DLD1 (cell line): ENCODE measurements at regions not wholly inside any gene's neighbourhood (a gene's known extent, or its start where the extent isn't known, plus 50 kb on each side); places are given as distances from the start of the nearest gene placed in this dataset.

Experiments
- in situ Hi-C: cut with HindIII; loops from 2 replicates; pipeline ENCODE4 v1.10.0; 2017; ENCODE audit warnings: low sequenced_read_pairs

DNA sequence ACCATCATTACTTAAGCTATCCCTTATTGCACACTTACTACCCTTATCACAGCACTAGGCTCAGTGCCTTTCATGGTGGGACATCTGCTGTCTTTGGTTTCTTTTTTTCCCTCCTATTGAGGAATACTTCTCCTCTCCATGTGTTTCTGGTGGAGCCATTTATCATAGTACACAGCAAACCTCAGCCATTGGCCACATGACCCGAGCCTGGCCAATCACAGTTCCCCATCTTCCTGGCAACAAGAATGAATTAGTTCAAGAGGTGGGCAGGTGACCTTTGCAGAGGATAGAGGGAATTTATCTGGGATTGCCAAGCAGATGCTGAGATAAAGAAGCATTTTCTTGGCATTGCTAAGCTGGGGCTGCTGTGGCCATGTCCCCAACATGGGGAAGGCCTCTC is 101.1 kb upstream of the ZNF618 start:
- in situ Hi-C loops, result no loop called here

DNA sequence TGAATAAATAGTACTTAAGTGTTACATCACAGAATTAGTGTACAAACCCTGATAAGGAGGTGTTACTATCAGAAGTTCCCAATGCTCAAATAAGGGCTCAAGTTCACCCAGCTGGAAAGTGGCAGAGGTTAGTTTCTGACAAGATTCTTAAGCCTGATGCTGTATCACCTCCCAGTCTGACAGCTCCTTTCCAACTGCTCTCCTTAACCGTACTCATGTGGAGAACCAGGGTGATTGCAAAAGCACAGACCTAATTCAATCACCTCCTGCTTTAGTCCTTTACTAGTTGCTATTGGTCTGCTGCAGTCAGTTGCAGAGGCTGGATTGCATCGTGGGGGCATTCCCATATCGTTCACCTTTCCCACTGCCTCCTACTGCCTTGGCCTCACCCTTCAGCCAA is 100.4 kb upstream of the ZNF618 start:
- in situ Hi-C loops, result no loop called here

DNA sequence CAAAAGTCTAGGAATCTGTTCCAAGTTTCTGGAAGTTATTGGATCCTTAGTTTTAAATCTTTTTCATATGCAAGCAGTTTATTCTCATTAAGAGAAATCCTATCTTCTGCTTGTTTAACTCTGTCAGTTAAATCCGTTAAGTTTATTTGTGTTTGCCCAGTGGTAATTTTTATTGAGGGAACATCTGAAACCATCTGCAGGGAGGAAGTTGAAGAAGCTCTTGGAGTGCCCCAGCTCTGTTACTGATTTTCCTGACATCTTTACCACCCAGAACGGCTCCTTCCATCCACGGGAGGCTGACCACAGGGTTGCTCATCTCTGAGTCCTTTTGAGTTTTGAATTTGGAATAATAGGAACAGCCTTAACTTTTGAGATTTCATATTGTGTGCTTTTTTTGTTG is 99.9 kb upstream of the ZNF618 start:
- in situ Hi-C loops, result no loop called here

DNA sequence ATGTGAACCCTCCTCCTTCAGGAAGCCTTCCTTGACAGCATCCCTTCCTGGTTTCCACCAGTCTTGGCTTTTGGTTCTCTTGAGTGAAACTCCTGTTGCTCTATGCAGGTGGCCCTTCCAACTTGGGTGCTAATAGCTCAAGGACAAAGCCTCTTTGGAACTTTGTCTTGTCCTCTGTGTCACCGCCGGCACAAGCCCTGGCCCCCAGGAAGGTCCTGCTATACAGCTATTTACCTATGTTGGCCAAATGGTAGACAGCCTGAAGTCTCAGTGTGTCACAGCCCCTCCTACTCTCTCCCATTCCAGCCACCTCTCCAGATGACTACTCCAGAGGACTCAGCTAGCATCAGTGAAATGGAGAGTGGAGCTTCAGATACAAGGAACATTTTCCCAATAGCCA is 94.7 kb upstream of the ZNF618 start:
- in situ Hi-C loops, result no loop called here

DNA sequence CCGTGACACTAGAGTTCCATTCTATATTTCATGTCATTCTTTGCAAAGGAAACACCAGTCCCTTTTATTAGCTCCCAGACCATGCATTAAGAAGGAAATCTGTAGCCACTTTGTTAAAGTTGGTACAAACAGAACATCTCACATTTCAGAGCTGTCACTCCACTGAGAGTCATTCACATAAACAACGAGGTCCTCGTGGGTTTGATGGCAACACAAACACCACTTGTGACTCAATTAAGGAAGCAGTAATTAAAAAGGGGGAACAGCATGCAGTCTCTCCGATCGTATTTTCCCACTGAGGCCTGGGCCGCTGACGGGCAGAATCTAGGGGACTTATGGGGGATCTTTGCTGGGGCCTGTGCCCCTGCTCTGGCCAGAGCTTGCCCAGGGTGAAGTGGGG is 94.2 kb upstream of the ZNF618 start:
- in situ Hi-C loops, result no loop called here

DNA sequence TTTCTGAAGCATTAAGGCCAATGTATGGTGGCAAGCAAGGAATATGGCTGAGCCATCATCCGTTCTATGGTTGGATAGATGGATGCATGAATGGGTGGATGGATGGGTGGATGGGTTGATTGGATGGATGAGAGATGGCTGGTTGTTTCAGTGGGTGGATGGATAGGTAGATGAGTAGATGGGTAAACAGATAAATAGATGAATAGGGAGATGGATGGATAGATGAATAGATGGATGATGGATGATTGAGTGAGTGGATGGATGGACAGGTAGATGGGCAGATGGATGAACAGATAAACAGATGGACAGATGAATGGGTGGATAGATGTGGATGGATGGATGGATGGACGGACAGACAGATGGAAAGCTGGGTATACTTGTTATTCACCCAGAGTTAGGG is 92.6 kb upstream of the ZNF618 start:
- in situ Hi-C loops, result no loop called here

DNA sequence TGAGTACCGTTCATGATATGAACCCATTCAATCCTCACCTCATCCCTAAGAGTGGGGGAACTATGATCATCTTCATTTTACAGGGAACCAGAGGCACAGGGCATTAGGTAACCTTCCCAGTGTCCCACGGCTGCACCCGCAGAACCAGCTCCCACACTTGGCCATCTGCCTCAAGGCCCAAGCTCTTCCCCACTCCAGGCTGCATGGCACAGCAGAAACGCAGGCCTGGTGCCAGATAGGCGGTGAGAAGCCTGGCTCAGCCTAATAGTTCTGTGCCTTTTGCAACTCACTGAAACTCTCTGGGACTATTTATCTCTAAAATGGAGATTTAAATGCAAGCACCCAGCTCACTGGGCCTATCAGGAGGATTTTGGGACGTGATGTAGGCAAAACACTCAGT is 90.8 kb upstream of the ZNF618 start:
- in situ Hi-C loops, result no loop called here

DNA sequence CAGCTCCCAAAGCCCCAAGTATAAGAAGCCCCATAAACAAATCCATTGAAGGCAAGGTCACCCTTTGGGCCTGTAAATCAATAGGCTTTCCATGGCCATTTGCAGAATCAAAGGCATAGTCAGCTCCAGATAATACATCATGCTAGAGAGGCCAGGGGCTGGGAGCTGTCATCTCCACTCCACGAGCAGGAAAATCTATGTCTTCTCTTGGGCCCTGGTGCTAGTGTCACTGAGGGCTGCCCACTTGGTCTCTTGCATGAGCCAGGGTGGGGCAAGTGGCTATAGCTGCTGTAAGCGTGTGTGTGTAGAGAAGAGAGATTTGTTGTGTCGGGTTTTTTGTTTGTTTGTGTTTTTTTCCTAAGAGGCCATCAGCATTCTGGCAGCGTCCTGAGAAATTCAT is 90.0 kb upstream of the ZNF618 start:
- in situ Hi-C loops, result no loop called here

DNA sequence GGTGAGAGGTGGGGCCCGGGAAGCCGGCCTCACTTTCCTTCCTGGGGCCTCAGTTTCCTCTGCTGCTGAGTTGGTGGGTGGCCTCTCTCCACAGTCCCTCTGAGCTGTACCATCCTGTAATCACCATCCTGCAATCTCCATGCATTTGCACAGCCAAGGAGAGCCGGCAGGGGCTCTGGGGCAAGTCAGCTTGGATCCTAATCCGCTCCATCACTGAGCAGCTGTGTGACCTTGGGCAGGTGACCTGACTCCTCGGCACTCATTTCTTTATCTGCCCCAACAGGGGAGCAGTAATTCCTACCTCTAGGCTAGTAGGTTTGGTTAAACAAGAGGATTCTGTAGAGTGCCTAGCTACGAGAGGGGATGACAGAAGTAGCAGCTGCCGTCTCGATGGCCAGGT is 88.2 kb upstream of the ZNF618 start:
- in situ Hi-C loops, result no loop called here

DNA sequence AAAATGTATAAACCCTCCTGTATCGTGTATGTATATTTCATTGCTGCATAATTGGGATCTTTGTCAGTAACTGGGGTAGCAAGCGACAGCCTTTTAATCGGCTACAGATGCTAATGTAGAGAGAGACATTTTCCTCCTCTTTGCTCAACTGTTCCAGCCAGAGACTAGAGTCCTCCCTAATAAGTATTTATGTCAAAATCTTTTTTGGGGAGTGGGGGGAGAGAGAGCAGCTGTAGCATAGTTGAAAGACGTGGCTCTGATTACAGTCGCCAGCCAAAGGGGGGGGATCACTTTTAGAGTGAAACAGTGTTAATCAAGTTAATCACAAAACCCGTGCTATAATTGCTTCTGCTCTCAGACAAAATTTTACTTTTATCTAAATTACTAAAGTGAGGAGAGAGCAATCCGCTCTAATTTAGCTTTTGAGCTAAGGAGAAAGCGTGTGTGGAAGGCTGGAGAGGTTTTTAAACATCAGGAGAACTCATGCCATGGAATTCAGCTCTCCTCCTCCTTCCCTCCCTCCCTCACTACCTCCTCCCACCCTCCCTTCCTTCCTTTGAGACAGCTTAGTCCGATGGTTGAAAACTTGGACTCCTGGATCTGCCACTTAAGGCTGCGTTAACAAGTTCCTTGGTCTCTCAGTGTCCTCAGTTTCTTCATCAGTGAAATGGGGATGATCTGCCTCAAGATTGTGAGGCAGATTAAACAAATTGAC is 87.3 kb upstream of the ZNF618 start:
- in situ Hi-C loops, result no loop called here

DNA sequence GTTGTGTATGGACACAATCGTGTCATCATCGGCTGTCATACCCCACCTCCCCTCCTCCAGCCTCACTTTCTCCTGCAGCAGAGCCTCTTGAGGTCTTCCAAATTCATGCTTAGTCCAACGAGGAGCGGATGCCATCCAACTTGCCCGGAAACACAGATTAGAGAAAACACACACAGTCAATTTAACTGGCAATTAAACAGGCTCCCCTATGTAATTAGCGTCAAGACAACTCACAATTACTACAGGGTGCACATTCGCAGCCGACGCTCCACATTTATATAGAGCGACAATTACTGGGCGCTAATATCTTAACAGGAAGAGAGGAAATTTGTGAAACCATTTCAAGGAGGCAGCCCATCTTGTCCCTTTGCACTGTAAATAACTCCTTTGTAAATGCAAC is 86.0 kb upstream of the ZNF618 start:
- in situ Hi-C loops, result no loop called here

DNA sequence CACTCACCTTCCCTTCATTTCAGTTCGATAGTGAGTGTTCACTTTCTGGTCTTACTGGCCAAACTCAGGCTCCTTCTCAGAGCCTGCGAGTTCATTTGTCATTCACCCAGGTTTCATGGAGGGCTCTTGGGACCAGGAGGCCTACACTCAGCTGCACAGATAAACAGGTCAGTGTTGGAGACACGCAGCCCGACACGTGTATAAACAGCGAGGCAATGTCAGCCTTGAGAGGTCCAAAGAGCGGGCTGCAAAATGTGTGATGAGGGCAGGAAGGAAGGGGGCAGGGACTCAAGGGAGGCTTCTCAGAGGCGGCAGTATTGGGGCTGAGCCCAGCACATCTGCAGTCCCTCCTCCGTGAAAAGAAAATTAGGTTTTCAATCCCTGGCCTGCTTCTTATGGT is 82.6 kb upstream of the ZNF618 start:
- in situ Hi-C loops, result no loop called here

DNA sequence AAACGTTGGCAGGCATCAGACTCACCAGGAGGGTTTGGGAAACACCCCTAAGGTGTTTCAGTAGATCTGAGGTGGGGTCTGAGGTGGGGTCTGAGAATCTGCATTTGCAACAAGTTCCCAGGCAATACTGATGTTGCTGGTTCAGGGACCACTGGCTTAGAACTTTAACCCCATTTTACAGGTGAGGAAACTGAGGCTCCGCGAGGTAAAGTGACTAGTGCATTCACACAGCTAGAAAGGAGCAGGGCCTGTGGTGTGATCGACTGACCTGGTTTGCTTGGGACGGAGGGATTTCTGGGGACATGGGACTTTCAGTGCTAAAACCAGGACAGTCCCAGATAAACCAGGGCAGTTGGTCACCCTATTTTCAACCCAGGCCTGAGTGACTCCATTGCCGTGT is 81.4 kb upstream of the ZNF618 start:
- in situ Hi-C loops, result no loop called here

DNA sequence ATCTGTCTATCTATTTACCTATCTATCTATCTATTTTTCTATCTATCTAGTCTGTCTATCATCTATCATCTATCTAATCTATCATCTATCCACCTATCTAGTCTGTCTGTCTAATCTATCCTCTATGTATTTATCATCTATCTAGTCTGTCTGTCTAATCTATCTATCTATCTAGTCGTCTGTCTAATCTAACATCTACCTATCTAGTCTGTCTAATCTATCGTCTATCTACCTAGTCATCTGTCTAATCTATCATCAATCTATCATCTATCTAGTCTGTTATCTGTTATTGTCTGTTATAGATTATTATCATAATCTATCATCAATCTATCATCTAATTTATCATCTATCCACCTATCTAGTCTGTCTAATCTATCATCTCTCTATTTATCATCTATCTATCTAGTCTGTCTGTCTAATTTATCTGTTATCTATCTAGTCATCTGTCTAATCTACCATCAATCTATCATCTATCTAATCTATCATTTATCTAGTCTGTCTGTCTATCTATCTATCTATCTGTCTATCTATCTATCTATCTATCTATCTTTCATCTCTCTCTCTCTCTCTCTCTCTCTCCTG is 80.2 kb upstream of the ZNF618 start:
- in situ Hi-C loops, result no loop called here

DNA sequence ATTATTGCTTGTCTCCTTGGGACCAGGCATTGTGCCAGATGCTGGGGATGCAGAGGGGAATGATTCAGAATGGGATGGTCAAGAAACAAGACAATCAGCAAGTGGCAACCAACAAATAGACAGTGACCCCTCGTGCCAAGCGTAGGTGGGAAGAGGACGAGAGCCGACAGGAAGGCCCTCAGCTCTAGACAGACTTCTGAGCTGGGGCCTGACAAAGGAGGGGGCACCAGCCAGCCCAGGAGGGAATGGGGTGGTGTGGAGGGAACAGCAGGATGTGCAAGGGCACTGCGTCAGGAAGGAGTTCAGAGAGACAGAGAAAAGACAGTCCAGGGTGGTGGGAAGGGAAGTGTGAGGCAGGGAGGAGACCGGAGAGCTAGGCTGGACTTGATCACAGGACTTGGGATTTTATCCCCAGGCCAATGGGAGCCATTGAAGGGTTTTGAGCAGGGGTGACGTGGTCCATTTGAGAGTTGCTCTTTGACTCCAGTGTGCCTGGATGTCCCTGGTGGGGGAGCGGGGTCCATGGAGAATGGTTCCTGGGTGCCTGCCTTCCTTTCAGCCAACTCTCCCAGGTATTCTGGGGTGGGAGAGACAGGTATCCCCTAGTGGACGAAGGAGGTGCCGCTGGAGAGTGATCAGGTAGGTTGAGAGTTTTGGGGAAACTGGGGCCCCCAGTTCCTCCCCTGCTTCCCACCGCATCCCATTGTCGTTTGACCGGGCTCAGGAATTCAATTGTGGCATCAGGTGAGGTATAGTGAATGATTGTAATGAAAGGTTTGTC is 79.3 kb upstream of the ZNF618 start:
- in situ Hi-C loops, result no loop called here

DNA sequence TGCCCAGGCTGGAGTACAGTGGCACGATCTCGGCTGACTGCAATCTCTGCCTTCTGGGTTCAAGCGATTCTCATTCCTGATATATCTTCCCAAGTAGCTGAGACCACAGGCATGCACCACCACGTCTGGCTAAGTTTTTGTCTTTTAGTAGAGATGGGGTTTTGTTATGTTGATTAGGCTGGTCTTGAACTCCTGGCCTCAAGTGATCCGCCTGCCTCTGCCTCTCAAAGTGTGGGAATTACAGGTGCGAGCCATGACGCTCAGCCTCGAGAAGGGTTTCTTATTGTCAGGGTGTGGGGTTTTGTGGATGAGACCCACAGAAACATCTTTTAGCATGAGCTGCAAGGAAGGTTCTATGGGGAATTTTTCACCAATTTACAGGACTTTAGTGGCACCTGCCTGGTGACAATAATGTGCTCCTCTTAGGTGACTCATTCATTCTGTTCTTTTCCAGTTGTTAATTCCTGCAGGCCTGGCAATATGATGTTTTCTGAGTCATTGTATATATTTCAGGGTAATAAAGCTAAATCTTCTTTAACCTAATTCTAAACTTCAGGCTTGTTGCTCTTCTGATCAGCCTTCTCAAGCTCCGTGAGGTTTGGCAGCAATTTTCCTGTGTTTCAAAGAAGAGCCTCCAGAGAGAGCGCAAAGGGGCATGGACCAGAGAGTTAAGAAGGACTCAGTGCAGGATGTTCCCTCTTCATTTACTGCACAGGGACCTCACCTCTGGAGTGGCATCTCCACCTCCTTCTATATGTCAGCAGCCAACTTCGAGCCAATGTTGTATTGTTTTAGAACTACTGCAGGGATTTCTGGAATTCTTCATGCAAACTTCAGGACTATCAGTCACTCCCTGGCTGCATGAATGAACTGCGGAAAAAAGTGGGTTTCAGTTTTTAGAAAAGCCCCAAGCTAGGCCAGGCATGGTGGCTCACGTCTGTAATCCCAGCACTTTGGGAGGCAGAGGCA is 77.8 kb upstream of the ZNF618 start:
- in situ Hi-C loops, result no loop called here

DNA sequence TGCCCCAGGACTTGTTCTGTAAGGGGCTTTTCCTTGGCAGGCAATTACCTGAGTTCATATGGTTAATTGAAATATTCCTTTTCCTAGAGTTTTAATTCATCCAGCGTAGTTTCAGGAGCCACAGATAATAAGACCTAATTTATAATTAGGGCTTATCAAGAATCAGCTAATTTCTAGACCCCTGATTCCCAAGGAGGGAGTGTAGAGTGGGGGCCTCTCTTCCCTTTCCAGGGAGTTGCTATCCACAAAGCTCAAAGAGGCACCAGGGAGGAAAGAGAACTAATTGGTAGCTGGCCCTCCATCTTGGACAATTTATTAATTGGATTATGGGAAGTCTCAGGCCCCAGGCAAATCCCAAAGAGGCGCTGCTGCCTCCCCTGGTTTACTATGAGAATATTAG is 75.8 kb upstream of the ZNF618 start:
- in situ Hi-C loops, result no loop called here

DNA sequence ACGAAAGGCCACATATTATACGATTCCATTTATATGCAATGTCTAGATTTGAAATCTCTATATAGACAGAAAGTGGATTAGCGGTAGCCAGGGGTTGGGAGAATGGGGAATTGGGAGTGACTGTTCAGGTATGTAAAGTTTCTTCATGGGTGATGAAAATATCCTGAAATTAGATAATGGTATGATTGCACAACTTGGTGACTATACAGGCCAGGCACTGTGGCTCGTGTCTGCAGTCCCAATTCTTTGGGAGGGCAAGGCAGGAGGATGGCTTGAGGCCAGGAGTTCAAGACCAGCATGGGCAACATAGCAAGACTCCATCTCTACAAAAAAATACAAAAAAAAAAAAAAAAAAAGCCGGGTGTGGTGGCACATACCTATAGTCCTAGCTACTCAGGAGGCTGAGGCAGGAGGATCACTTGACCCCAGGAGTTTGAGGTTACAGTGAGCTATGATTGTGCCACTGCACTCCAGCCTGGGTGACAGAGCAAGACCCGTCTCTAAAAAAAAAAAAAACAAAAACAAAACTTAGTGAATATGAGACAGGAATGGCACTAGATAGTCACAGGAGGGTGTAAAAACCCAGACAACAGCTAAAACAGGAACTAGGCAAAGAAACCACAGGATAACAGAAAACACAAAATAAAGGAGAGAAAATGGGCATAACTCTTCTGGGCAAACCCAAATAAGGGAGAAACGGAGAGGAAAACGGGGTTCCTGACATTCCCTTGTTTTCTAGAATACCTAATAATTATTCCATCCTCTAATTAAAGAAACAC is 72.1 kb upstream of the ZNF618 start:
- in situ Hi-C loops, result no loop called here

DNA sequence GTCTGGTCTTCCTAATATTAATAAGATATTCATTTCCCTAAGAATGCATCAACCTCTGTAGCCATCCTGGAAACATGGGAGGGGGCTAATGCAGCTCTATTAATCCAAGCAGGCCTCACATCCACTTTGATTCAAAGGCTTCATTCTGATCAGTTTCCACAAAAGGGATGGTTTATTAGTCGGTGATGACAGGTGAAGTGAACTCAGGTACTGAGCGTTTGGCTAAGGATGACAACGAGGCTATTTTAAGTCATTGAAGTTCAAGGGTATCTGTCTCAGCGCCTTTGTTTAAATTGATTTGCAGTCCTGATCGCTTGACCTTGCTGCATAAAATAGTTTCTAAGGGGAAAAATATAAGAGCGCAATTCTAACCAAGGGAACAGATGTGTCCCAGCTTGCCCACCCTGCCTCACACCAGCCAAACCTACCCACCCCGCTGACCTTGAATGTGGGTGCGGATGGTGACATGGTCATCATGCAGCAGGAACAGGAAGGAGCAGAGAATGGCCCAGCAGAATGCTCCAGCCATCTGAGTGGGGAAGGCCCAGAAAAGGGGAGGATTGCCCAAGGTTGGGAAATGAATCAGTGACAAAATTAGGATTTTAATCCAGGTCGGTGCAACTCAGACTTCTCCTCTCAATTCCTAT is 70.5 kb upstream of the ZNF618 start:
- in situ Hi-C loops, result no loop called here
